HEK293 (cell line): ENCODE measurements at regions not wholly inside any gene's neighbourhood (a gene's known extent, or its start where the extent isn't known, plus 50 kb on each side); places are given as distances from the start of the nearest gene placed in this dataset.
A peak's percentile ranks its signal among the peaks of the same experiment; 100 is the strongest.

Experiments
- EGR2 ChIP-seq: fragments of 450-650 bp; formaldehyde crosslinking; IDR thresholded peaks from 2 replicates; pipeline ENCODE4 v1.5.1; 2016; ENCODE audit warnings: low read depth, missing biosample characterization, missing genetic modification characterization
- INSM2 ChIP-seq: fragments of 450-650 bp; formaldehyde crosslinking; IDR thresholded peaks from 2 replicates; pipeline ENCODE4 v1.5.1; 2016; ENCODE audit warnings: missing biosample characterization, missing genetic modification characterization
- OSR2 ChIP-seq: fragments of 450-650 bp; formaldehyde crosslinking; IDR thresholded peaks from 2 replicates; pipeline ENCODE4 v1.5.1; 2016; ENCODE audit warnings: missing biosample characterization, missing genetic modification characterization
- SCRT2 ChIP-seq: fragments of 450-650 bp; formaldehyde crosslinking; IDR thresholded peaks from 2 replicates; pipeline ENCODE4 v1.5.1; 2016; ENCODE audit warnings: missing biosample characterization, missing genetic modification characterization
- SP2 ChIP-seq: fragments of 450-650 bp; formaldehyde crosslinking; IDR thresholded peaks from 2 replicates; pipeline ENCODE4 v1.5.1; 2016; ENCODE audit warnings: missing biosample characterization, missing genetic modification characterization
- TRIM28 ChIP-seq: IDR thresholded peaks from 2 replicates; pipeline ENCODE4 v1.6.1; 2011; ENCODE audit warnings: low read length, control low read depth, borderline replicate concordance
- ZBTB20 ChIP-seq: fragments of 450-650 bp; formaldehyde crosslinking; IDR thresholded peaks from 2 replicates; pipeline ENCODE4 v1.5.1; 2016; ENCODE audit warnings: missing biosample characterization, missing genetic modification characterization
- ZBTB26 ChIP-seq: fragments of 450-650 bp; formaldehyde crosslinking; optimal IDR thresholded peaks from 2 replicates; pipeline ENCODE3; 2016; ENCODE audit warnings: missing biosample characterization, mild to moderate bottlenecking, missing genetic modification characterization
- ZBTB44 ChIP-seq: fragments of 450-650 bp; IDR thresholded peaks from 2 replicates; pipeline ENCODE4 v1.5.1; 2018; ENCODE audit warnings: missing biosample characterization, mild to moderate bottlenecking, missing genetic modification characterization
- ZBTB8A ChIP-seq: fragments of 450-650 bp; formaldehyde crosslinking; IDR thresholded peaks from 2 replicates; pipeline ENCODE4 v1.5.1; 2016; ENCODE audit warnings: missing biosample characterization, missing genetic modification characterization
- ZFHX2 ChIP-seq: fragments of 450-650 bp; formaldehyde crosslinking; conservative IDR thresholded peaks from 2 replicates; pipeline ENCODE4 v1.5.1; 2016; ENCODE audit warnings: missing biosample characterization, missing genetic modification characterization
- ZNF155 ChIP-seq: fragments of 450-650 bp; formaldehyde crosslinking; IDR thresholded peaks from 2 replicates; pipeline ENCODE4 v1.5.1; 2016; ENCODE audit warnings: missing biosample characterization, missing genetic modification characterization
- ZNF169 ChIP-seq: fragments of 450-650 bp; formaldehyde crosslinking; IDR thresholded peaks from 2 replicates; pipeline ENCODE4 v1.5.1; 2016; ENCODE audit warnings: missing biosample characterization, missing genetic modification characterization
- ZNF561 ChIP-seq: fragments of 450-650 bp; IDR thresholded peaks from 2 replicates; pipeline ENCODE4 v1.5.1; 2018; ENCODE audit warnings: missing biosample characterization, missing genetic modification characterization, borderline replicate concordance
- ZNF580 ChIP-seq: fragments of 450-650 bp; formaldehyde crosslinking; IDR thresholded peaks from 2 replicates; pipeline ENCODE4 v1.5.1; 2016; ENCODE audit warnings: missing biosample characterization, missing genetic modification characterization
- ZNF585B ChIP-seq: fragments of 450-650 bp; formaldehyde crosslinking; IDR thresholded peaks from 2 replicates; pipeline ENCODE4 v1.5.1; 2016; ENCODE audit warnings: missing biosample characterization, missing genetic modification characterization
- ZNF677 ChIP-seq: fragments of 450-650 bp; IDR thresholded peaks from 2 replicates; pipeline ENCODE4 v1.5.0; 2018; ENCODE audit warnings: missing biosample characterization, mild to moderate bottlenecking, missing genetic modification characterization, moderate library complexity
- ZNF701 ChIP-seq: fragments of 450-650 bp; formaldehyde crosslinking; IDR thresholded peaks from 2 replicates; pipeline ENCODE4 v1.5.1; 2016; ENCODE audit warnings: missing biosample characterization, missing genetic modification characterization
- TF ChIP-seq, protein P1 (sequence below): fragments of 450-650 bp; formaldehyde crosslinking; IDR thresholded peaks from 2 replicates; pipeline ENCODE4 v1.5.1; 2017; ENCODE audit warnings: missing biosample characterization, missing genetic modification characterization
- TF ChIP-seq, protein P2 (sequence below): fragments of 450-650 bp; formaldehyde crosslinking; IDR thresholded peaks from 2 replicates; pipeline ENCODE4 v1.5.1; 2017; ENCODE audit warnings: missing biosample characterization, missing genetic modification characterization
- TF ChIP-seq, protein P3 (sequence below): fragments of 450-650 bp; formaldehyde crosslinking; IDR thresholded peaks from 2 replicates; pipeline ENCODE4 v1.5.1; 2016; ENCODE audit warnings: missing biosample characterization, missing genetic modification characterization
- TF ChIP-seq, protein P4 (sequence below): fragments of 450-650 bp; formaldehyde crosslinking; IDR thresholded peaks from 2 replicates; pipeline ENCODE4 v1.5.1; 2016; ENCODE audit warnings: missing biosample characterization, missing genetic modification characterization

DNA sequence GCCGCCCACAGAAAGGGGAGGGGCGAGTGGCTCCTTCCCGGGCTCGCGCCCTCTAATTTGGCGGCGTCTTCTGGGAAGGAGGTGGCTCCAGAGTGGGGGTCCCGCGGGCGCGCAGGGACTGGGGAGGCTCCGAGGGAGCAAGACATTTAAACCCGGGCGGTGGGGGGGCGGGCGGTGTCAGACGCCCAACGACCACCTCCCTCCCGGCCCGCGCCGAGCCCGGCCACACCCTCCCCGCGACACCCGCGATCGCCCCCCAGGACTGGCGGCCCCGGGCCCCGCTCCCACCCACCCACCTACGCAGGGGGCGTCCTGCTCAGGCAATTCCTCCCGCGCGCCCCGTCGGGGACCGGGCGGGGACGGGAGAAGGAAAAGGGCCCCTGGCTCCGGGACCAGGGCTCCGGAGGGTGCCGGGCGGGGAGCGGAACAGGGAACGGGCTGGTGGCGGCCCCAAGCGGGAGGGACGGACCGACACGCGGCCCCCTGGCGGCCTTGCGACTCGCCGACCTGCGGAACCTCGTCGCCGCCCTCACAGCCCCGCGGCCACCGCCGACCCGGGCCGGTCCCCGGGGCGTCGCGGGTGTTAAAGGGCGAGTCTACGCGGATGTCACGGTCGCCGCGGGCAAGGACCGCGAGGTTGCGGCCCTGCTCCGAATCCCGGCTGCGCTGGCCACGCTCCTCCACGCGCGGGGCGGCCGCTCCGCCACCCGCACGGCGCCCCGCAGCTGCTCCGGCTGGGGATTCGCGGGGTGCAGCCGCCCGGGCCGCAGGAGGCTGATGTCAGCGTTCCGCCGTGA lies 94.0 kb upstream of the FMN2 start (continued):
- TF ChIP-seq ZNF580 (tag by site-specific recombination), result 0 out of 2 replicates have a peak, but pooled peaks have one; percentile 6
- no peak for TF ChIP-seq SCRT2 (tag by site-specific recombination)
- TF ChIP-seq ZBTB44 (tag by site-specific recombination), result no peak
- TF ChIP-seq, protein P1, sequence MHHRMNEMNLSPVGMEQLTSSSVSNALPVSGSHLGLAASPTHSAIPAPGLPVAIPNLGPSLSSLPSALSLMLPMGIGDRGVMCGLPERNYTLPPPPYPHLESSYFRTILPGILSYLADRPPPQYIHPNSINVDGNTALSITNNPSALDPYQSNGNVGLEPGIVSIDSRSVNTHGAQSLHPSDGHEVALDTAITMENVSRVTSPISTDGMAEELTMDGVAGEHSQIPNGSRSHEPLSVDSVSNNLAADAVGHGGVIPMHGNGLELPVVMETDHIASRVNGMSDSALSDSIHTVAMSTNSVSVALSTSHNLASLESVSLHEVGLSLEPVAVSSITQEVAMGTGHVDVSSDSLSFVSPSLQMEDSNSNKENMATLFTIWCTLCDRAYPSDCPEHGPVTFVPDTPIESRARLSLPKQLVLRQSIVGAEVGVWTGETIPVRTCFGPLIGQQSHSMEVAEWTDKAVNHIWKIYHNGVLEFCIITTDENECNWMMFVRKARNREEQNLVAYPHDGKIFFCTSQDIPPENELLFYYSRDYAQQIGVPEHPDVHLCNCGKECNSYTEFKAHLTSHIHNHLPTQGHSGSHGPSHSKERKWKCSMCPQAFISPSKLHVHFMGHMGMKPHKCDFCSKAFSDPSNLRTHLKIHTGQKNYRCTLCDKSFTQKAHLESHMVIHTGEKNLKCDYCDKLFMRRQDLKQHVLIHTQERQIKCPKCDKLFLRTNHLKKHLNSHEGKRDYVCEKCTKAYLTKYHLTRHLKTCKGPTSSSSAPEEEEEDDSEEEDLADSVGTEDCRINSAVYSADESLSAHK (tag by site-specific recombination), result no peak
- peak; percentile 69 for TF ChIP-seq ZBTB26 (tag by site-specific recombination)
- TF ChIP-seq, protein P2, sequence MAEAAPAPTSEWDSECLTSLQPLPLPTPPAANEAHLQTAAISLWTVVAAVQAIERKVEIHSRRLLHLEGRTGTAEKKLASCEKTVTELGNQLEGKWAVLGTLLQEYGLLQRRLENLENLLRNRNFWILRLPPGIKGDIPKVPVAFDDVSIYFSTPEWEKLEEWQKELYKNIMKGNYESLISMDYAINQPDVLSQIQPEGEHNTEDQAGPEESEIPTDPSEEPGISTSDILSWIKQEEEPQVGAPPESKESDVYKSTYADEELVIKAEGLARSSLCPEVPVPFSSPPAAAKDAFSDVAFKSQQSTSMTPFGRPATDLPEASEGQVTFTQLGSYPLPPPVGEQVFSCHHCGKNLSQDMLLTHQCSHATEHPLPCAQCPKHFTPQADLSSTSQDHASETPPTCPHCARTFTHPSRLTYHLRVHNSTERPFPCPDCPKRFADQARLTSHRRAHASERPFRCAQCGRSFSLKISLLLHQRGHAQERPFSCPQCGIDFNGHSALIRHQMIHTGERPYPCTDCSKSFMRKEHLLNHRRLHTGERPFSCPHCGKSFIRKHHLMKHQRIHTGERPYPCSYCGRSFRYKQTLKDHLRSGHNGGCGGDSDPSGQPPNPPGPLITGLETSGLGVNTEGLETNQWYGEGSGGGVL (tag by site-specific recombination), result peak; percentile 43
- TF ChIP-seq ZBTB8A (tag by site-specific recombination), result peak; percentile 85
- no peak for TF ChIP-seq ZNF155 (tag by site-specific recombination)
- no peak for TF ChIP-seq ZNF701 (tag by site-specific recombination)
- TF ChIP-seq EGR2 (tag by site-specific recombination), result peak; percentile 32
- TF ChIP-seq INSM2 (tag by site-specific recombination), result no peak
- TF ChIP-seq OSR2 (tag by site-specific recombination), result no peak
- peak; percentile 83 for TF ChIP-seq ZBTB20
- TF ChIP-seq SP2 (tag by site-specific recombination), result peak; percentile 50
- TF ChIP-seq ZNF677 (tag by site-specific recombination), result no peak
- TF ChIP-seq, protein P3, sequence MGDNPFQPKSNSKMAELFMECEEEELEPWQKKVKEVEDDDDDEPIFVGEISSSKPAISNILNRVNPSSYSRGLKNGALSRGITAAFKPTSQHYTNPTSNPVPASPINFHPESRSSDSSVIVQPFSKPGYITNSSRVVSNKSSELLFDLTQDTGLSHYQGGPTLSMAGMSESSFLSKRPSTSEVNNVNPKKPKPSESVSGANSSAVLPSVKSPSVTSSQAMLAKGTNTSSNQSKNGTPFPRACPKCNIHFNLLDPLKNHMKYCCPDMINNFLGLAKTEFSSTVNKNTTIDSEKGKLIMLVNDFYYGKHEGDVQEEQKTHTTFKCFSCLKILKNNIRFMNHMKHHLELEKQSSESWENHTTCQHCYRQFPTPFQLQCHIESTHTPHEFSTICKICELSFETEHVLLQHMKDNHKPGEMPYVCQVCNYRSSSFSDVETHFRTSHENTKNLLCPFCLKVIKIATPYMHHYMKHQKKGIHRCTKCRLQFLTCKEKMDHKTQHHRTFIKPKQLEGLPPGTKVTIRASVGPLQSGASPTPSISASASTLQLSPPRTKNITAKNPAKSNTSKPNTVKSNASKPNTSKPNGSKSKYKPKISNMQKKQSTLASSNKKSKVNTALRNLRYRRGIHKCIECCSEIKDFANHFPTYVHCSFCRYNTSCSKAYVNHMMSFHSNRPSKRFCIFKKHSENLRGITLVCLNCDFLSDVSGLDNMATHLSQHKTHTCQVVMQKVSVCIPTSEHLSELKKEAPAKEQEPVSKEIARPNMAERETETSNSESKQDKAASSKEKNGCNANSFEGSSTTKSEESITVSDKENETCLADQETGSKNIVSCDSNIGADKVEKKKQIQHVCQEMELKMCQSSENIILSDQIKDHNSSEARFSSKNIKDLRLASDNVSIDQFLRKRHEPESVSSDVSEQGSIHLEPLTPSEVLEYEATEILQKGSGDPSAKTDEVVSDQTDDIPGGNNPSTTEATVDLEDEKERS (tag by site-specific recombination), result no peak
- peak; percentile 7; the same call in 1 of the 2 replicates for TF ChIP-seq ZNF585B
- peak; percentile 98 for TF ChIP-seq ZNF561
- peak; percentile 63 for TF ChIP-seq ZFHX2 (tag by site-specific recombination)
- peak; percentile 16; the same call in 1 of the 2 replicates for TF ChIP-seq TRIM28
- TF ChIP-seq, protein P4, sequence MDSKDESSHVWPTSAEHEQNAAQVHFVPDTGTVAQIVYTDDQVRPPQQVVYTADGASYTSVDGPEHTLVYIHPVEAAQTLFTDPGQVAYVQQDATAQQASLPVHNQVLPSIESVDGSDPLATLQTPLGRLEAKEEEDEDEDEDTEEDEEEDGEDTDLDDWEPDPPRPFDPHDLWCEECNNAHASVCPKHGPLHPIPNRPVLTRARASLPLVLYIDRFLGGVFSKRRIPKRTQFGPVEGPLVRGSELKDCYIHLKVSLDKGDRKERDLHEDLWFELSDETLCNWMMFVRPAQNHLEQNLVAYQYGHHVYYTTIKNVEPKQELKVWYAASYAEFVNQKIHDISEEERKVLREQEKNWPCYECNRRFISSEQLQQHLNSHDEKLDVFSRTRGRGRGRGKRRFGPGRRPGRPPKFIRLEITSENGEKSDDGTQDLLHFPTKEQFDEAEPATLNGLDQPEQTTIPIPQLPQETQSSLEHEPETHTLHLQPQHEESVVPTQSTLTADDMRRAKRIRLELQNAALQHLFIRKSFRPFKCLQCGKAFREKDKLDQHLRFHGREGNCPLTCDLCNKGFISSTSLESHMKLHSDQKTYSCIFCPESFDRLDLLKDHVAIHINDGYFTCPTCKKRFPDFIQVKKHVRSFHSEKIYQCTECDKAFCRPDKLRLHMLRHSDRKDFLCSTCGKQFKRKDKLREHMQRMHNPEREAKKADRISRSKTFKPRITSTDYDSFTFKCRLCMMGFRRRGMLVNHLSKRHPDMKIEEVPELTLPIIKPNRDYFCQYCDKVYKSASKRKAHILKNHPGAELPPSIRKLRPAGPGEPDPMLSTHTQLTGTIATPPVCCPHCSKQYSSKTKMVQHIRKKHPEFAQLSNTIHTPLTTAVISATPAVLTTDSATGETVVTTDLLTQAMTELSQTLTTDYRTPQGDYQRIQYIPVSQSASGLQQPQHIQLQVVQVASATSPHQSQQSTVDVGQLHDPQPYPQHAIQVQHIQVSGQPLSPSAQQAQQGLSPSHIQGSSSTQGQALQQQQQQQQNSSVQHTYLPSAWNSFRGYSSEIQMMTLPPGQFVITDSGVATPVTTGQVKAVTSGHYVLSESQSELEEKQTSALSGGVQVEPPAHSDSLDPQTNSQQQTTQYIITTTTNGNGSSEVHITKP, result peak; percentile 52; the same call in 1 of the 2 replicates
- no peak for TF ChIP-seq ZNF169 (tag by site-specific recombination)
